SKM-1 treated with dmso at 0.1 percent for 144 hours (cell line): ENCODE measurements at regions not wholly inside any gene's neighbourhood (a gene's known extent, or its start where the extent isn't known, plus 50 kb on each side); places are given as distances from the start of the nearest gene placed in this dataset.

Source experiments
- DNase-seq: peaks from one replicate; lab custom pipeline; 2025; ENCODE audit not compliant: unreplicated experiment; lab: John Stamatoyannopoulos, UW

DNA sequence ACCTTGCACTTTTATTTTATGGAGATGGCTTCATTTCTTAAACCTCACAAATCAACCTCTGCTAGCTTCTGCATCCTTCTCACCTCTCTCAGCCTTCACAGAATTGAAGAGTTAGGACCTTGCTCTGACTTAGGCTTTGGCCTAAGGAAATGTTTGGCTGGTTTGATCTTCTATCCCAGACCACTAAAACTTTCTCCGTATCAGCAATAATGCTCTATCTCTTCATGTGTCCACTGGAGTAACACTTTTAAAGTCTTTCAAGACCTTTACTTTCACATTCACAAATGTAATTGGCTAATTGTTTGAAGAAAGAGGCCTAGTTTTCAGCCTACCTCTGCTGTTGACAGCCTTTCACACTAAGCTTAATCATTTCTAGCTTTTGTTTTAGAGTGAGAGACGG is 212.9 kb downstream of the TTLL2 start:
- DNase-seq, result no peak

DNA sequence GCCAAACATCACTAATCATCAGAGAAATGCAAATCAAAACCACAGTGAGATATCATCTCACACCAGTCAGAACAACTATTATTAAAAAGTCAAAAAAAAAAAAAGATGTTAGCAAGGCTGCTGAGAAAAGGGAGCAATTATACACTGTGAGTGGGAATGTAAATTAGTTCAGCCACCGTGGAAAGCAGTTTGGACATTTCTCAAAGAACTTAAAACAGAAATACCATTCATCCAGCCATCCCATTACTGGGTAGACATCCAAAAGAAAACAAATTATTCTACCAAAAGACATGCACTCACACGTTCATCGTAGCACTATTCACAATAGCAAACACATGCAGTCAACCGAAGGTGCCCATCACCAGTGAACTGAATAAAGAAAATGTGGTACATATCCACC is 213.9 kb downstream of the TTLL2 start:
- no peak for DNase-seq

DNA sequence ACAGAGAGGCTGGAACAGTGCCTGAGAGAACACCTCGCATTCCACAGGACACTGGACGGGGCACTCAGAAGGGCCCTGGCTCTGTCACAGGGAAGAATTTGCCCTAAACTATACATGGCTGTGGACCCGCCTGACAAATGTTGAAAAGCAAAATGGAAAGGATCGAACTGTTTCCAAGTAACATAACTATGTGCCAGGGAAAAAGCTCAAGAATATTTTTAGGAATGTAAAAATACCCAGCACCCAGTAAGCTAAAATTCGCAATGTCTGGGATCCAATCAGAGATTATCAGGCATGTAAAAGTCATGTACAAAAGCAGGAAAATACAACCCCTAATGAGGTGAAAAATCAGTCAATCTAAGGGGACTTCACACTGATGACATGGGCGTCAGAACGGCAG is 215.9 kb downstream of the TTLL2 start:
- DNase-seq, result no peak

DNA sequence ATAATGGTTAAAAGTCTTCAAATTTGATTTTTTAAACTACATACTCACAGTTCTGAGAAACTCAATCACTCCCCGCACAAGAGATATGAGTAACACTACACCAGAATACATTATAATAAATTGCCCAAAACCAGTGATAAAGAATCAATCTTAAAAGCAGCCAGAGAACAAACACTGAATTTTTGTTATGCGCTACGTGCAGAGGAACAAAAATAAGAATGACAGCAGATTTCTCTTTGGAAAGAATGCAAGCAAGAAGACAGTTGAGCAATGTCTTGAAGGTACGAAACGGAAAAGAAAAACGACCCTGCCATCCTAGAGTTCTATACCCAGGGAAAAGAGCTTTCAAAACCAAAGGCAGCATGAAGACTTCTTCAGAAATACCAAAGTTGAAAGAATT is 216.7 kb downstream of the TTLL2 start:
- no peak for DNase-seq

DNA sequence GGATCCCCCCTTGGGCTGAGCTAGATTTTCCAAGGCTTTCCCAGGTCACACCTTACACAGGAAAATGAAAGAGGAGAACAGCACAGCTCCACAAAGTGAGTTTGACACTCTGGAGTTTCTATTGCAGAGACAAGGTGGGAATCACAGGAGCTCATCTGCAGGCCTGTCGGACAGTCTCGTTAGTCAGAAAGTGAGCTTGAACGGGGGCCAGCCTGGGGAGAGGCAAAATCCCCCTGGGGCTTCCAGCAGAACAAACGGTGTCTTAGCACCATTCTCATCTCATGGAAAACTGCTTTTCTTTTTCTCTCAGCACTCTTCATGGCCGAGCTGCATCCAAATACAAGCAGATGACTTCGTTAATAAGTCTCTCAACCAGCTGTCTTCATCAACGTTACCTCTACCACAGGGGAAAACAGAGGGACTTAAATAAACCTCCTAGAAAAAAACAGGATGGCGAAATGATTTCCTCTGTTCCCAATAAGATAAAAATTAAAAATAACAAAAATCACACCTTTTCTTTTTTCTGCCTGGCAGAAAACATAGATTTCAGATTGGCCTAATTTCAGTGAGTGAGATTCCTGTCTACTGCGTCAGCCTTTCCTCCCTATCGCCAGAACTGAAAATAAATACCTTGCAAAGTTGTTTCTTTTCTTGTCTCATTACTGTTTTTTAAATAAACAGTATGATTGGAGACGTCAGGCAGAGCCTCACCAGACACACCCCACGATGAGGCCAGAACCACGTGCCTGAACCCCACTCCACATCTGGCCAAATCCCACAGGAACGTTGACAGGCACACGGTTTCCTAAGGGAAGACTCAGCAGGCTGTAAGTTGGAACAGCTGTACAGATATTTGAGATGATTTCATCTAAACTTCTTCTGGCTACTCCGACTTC is 219.0 kb downstream of the TTLL2 start:
- no peak for DNase-seq

DNA sequence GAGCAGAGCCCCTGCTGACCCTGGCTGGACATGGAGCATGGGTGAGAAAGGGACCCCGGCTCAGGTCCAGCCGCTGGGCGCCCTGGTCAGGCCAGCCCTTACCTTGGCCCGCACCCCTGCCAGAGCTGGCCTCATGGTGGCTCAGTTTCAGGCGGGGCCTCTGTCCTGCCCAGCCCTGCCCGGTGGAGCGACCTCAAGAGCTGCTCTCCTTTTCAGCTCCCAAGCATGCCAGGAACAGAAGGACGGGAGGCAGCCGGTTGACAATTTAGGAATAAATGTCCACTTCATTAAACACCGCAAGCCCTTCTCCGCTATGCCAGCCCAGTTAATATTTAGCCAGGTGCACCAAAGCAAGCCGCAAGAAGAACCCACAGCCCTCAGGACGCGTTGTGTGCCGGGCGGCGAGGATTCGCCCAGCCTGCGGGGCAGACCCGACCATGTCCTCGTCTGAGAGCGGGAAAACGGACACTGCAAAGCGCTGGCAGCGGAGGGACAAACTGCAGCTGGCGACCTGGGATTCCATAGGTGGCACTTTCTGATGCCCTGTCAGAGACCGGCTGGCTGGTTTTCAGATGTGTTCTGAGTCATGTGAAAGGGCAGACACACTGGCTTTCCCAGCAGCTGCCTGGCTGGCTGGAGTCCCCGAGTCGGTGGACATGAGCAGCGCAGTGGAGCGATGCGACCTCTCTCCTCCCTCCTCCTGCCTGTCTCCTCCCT is 221.9 kb downstream of the TTLL2 start:
- no peak for DNase-seq

DNA sequence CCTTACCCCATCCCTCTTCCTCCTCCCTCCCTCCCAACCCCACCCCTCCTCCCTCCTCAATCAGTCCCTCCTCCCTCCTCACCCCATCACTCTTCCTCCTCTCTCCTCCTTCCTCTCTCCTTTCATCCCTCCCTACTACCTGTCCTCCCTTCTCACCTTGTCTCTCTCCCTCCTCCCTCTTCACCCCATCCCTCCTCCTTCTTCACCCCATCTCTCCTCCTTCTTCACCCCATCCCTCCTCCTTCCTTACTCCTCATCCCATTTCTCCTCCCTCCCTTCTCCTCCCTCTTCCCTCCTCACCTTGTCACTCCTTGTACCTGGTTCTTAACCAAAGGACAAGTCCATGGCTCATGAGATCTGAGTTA is 222.4 kb downstream of the TTLL2 start:
- no peak for DNase-seq

DNA sequence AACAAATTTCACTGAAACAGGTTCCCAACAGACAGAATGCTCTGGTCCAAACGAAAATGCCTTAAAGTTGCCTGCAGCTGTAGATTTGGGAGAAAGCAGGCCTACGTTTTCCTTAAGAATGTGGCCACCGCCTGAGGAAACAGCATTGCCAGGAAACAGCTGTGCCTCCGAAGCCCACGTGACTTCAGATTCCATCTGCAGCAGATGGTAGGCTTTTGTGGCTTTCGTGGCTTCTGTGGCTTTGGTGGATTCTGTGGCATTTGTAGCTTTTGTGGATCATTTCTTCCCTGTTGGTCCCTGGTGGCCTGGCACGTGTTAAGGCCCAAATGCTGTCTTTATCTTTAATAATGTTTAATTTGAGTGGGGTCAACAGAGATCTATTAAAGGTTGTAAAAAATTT is 222.9 kb downstream of the TTLL2 start:
- no peak for DNase-seq

DNA sequence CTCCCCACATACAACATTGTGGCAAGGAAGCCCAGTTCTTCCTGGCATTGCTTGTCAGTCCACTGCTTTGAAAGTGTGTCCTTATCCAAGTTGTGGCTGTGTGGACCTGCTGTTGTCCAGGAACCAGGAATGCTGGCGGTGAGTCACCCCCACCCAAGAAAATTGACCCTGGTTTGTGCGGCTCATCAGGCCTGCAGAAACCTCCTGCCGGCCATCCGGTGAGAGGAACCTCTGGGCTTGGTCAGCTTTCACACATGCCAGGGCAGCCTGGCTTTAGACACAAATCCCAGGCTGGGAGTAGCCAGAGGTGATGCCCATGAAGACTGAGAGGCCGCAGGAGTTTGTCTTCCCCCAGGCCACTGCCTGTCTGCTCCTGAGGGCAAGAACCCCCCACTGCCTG is 223.6 kb downstream of the TTLL2 start:
- DNase-seq, result no peak

DNA sequence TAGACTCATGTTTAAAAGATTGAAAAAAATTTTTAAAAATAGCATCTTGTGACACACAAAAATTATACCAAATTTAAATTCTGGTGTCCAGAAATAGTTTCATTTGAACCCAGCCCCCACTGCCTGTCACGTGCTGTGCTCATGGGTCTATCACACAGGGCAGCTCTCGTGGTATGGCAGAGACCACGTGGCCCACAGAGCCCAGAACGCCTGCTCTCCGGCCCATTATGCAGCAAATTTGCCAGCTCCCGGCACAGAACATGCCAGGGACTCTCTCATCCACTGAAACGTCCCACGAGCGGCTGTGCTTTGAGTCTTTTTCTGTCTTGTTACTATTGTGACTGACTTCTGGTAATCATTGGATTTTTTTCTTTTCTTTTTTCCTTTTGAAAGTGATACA is 224.3 kb downstream of the TTLL2 start:
- no peak for DNase-seq

DNA sequence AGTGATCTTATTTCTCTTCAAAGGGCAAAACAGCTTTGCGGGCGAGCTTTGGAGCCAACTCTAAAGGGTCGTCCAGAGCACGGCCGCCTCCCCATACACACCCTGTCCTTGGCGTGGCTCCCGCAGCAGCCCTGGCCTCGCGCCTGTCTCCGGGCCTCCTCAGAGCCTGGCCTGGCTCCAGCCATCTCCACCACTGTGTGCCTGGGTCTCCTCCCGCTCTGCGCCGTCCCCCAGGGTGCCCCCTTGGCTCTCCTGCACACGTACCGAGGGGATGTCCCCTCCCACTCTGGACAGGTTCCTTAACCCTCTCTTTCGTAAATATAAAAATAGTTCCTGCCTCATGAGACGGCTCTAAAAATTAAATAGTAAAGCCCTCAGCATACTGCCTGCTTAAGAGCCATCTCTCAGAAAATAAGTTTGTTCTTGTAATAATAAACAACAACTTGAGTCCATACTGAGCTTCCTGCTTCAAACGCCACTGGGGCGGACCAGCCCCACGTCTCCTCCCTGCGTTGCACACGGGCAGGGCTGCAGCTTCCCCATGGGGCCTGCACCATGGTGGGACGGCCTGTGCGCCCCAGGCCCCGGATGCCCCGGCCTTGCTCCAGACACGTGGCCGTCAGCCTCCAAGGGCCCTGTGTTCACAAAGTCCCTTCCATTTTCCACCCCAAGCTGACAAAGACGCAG is 226.2 kb downstream of the TTLL2 start:
- no peak for DNase-seq

DNA sequence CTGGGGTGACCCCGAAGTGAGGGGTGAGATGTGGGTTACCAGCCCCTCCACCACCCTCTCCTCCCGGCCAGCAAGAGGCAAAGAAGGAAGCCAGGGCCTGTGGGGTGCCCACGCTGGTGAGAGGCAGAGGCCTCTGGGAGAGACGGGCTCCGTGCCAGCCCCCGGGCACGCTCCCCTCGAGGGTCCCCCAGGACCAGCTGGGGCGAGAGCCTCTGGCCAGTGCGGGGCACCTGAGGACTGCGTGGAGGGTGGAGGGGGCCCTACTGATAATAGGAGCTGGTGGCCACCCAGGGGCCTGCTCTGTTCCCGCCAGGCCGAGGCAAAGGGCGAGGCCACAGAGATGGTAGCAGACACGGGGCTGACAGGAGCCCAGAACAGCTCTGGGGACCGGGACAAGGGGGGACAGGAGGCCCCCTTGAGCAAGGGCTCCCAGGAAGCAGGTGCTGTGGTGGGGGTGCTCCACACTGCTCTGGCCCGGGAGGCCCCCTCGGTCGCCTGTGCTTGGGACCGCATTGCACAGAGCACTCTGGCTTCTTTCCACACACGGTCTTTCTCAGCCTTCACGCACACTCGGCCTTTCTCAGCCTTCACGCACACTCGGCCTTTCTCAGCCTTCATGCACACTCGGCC is 226.9 kb downstream of the TTLL2 start:
- no peak for DNase-seq

DNA sequence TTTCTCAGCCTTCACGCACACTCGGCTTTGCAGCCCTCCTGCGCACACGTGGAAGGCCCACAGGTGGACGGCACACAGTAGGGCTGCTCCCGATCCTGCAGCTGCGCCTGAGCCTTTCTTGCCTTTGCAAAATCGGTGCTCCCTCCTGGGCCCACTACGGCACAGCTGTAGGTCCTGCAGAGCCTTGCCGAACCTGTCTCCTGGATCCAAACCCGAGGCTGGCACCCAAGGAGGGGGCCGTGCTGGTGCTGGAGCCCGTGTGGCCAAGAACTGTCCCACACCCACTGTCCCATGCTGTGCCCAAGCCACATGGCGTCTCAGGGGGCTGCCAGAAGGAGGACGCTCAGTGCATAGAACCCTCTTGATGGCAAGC is 227.4 kb downstream of the TTLL2 start:
- DNase-seq, result no peak

DNA sequence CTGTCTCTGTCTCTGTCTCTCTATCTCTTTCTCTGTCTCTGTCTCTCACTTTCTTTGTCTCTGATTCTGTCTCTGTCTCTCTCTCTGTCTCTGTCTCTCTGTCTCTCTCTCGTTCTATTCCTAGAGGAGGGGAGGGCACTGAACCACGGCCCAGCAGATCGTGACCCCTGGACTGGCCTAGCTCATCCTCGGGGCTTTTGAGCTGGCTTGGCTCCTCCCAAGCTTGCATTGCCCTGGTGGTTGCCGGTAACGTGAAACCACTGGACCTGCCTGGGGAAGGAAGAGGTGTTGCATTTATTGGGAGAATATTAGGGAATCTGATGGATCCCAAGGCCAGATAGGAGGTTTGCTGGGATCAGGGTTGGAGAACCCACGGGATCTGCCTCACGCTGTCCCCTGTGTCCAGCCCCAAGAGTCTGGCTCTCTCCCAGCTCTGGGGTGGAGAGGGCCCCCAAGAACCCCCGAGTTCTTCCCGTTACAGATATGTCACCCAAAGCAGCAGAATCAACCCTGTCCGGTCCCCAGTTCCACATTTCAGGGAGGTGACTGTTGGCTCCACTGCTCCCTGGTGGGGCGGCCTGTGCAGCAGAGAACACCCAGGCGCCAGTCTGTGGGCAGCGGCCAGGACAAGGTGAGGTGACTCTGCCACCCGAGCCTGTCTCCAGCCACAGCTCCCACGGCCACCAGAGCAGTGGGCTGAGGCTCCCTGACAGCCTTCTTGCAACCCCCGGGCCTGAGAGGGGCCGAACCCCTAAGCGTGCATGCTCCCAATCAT is 228.3 kb downstream of the TTLL2 start:
- no peak for DNase-seq

DNA sequence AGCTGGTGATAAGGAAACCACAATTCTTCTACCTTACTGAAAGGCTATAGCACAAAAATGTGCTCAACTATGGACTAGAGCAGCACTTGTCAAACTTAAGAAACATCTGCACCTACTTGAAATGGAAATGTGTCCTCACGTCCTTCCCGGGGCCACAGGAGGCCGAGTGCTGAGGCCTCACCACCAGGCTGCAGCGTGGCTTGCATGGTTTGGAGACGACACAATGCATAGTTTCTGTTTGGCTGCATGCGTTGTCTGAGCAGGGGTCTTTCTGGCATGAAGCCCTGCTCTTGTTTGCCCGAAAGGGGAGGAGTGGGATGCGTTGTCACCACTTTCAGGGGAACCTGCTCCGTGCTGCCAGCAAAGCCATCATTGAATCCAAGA is 228.8 kb downstream of the TTLL2 start:
- DNase-seq, result no peak

DNA sequence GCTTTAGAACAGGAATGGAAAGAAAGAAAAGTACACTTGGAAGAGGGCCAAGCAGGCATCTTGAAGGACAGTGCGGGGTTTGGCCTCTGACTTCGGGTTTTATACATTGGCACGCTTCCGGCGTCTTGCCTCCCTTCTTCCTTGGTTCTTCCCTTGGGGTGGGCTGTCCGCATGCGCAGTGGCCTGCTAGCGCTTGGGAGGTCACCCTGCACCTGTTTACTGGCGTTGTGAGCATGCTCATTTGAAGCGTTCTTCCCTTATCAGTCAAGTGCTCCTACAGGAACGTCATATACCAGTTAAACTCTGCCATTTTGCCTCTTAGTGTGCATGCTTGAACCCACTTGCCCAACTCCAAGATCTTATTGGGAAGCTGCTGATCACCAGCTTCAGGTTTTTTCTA is 230.0 kb downstream of the TTLL2 start:
- no peak for DNase-seq

DNA sequence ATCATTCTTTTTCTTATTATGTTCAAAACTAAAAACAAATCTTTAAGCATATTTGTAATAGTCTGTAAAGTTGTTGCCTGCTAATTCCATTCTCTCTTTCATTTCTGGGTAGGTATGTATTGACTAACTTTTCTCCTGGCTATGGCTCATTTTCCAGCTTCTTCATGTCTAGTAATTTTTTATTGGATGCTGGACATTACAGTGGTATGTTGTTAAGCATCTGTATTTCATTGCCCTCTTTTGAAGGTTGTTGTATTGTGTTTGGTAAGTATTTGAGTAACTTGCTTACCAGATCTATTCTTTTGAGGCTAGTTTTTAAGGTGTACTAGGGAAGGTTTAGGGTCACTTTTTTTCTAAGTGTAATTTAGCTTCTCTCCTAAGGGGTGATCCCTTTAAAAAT is 230.9 kb downstream of the TTLL2 start:
- DNase-seq, result no peak

DNA sequence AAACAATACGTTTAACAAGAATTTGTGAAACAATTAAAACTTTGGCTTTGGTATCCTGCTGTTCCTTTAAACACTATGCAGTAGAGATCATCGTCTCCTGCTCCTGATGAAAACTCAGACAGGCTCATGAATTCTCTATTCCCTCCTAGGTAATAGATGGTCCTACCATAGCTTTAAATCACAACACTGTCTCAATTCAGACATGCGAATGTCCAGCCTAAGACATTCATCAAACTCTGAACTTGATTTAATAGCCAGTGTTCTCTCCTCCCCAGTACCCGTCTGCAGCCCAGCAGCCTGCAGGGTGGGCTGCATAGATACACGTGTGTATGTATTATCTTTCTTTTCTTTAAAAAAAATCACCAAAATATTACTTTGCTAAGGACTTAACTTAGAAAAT is 232.8 kb downstream of the TTLL2 start:
- DNase-seq, result no peak

DNA sequence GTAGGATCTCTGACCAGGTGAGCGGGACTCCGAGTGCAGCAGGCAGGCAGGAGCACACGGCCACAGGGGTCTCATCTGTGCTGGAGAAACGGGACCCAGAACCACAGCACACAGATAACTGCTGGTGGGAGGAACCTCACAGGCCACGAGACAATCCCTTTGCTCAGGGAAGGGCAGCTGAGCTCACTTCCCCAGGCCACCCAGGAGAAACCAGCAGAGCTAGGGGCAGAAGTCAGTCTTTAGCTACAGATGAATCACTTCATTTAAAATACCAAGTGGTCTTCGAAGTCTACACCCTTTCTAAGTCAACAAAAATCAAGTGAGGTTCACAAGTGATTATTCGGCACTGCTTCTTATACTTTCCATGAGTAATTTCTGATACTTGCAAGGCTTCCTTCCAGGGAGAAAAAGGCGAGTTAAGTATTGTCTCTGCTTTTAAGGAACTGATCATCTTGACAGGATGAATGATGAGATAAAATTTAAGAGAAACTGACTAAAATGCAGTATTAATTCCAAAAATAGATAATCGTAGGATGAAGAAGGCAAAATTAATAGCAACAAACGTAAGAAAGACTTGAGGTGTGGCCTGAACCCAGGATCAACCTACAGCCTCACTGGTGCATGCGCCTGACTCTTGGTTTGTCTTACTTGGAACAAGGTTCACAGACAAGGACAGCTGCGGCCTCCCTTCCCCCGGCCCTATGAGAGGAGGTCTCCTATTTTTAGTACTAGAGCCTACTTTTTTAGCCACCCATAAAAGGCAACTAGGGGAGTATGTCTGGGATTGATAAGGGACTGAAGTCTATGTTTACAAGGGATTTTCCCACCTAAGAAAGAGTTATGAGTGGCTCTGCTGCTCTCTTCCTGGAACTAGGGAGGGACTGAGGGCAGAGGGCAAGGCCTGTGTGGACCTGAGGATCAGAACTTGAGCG is 233.6 kb downstream of the TTLL2 start:
- DNase-seq, result no peak
